ENCODE measurements at regions not wholly inside any gene's neighbourhood (a gene's known extent, or its start where the extent isn't known, plus 50 kb on each side); places are given as distances from the start of the nearest gene placed in this dataset.

- WGBS, 2 donors (ENCODE audit: low coverage in 1 of 2): 70 to 75% methylated on average over 2 of the region's 2 CpGs
- no peak for DNase-seq
- in situ Hi-C loops (cut with MboI; ENCODE audit: low pct_ligation_motif_present in 1 of 4, low pct_unique_long_range_greater_than_20kb in 1 of 4, low sequenced_read_pairs in 3 of 4) (no loop called here), intact Hi-C loops (cut with DNase I; ENCODE audit: low total_unique reads) (no loop called here)
- Histone ChIP-seq H3K27me3 (no peaks in the 10 kb centered on the region), H3K27ac (no peak overlapping the region), H3K9me3 (no peaks in the 10 kb centered on the region), H3K36me3 (no peaks in the 10 kb centered on the region), H3K4me3 (no peak overlapping the region), H3K4me1 (no peaks in the 10 kb centered on the region)
- no peak for TF ChIP-seq POLR2AphosphoS5 (IDR thresholded peaks at IDR 0.05)
- no peak for TF ChIP-seq EP300 (IDR thresholded peaks at IDR 0.05; ENCODE audit: low read depth)
- no peak for TF ChIP-seq POLR2A (IDR thresholded peaks at IDR 0.05)
- no peak for TF ChIP-seq CTCF (IDR thresholded peaks at IDR 0.05)
These were observed 235.7 kb downstream of the HTR1A start for GRCh38 chr5:63726496-63726895.

DNA sequence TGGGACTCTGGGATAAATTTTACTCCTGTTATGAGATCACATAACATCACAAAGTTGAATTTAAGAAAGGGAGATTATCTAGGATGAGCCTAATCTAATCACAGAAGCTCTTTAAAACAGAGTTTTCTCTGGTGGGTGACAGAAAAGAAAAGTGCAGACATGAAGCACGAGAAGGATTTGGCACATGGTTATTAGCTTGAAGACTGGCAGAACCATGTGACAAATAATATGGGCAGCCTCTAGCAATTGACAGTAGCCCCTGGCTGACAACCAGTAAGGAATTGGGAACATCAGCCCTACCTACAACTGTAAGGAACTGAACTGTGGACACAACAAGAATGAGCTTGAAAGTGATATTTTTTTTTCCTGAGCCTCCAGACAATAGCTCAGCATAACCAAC is 243.1 kb downstream of the HTR1A start:
- in situ Hi-C loops (cut with MboI; ENCODE audit: low pct_ligation_motif_present in 1 of 4, low pct_unique_long_range_greater_than_20kb in 1 of 4, low sequenced_read_pairs in 3 of 4): no loop called here
- Histone ChIP-seq H3K27me3 (no peaks in the 10 kb centered on the region), H3K27ac (no peak overlapping the region), H3K4me1 (no peaks in the 10 kb centered on the region), H3K4me3 (no peak overlapping the region), H3K9me3 (no peaks in the 10 kb centered on the region), H3K36me3 (no peaks in the 10 kb centered on the region)
- no peak for DNase-seq
- 33 to 56% methylated on average over 1 of the region's 1 CpG for WGBS, 2 donors (ENCODE audit: low coverage in 1 of 2)
- no peak for TF ChIP-seq POLR2AphosphoS5 (IDR thresholded peaks at IDR 0.05)
- TF ChIP-seq POLR2A (IDR thresholded peaks at IDR 0.05): no peak
- TF ChIP-seq EP300 (IDR thresholded peaks at IDR 0.05; ENCODE audit: low read depth): no peak
- intact Hi-C loops (cut with DNase I; ENCODE audit: low total_unique reads): no loop called here

GRCh38 chr5:63700241-63700640 is 262.0 kb downstream of the HTR1A start:
- Histone ChIP-seq H3K9me3 (no peaks in the 10 kb centered on the region), H3K4me1 (no peaks in the 10 kb centered on the region), H3K36me3 (no peaks in the 10 kb centered on the region), H3K27me3 (no peaks in the 10 kb centered on the region), H3K27ac (no peak overlapping the region), H3K4me3 (no peak overlapping the region)
- TF ChIP-seq CTCF (IDR thresholded peaks at IDR 0.05): no peak
- TF ChIP-seq EP300 (IDR thresholded peaks at IDR 0.05; ENCODE audit: low read depth): no peak
- no peak for TF ChIP-seq POLR2A (IDR thresholded peaks at IDR 0.05)
- TF ChIP-seq POLR2AphosphoS5 (IDR thresholded peaks at IDR 0.05): no peak
- intact Hi-C loops (cut with DNase I; ENCODE audit: low total_unique reads) (no loop called here), in situ Hi-C loops (cut with MboI; ENCODE audit: low pct_ligation_motif_present in 1 of 4, low pct_unique_long_range_greater_than_20kb in 1 of 4, low sequenced_read_pairs in 3 of 4) (no loop called here)
- no peak for DNase-seq
- WGBS, 2 donors (ENCODE audit: low coverage in 1 of 2): 38 to 40% methylated on average over 1 of the region's 1 CpG

- no peak for TF ChIP-seq EP300 (IDR thresholded peaks at IDR 0.05; ENCODE audit: low read depth)
- no peak for TF ChIP-seq CTCF (IDR thresholded peaks at IDR 0.05)
- no peak for TF ChIP-seq POLR2AphosphoS5 (IDR thresholded peaks at IDR 0.05)
- no peak for TF ChIP-seq POLR2A (IDR thresholded peaks at IDR 0.05)
- no peaks in the 10 kb centered on the region for H3K9me3 ChIP-seq
- no peaks in the 10 kb centered on the region for H3K27me3 ChIP-seq
- in situ Hi-C loops (cut with MboI; ENCODE audit: low pct_ligation_motif_present in 1 of 4, low pct_unique_long_range_greater_than_20kb in 1 of 4, low sequenced_read_pairs in 3 of 4) (no loop called here), intact Hi-C loops (cut with DNase I; ENCODE audit: low total_unique reads) (no loop called here)
- 66% methylated on average over 2 of the region's 2 CpGs for WGBS, 2 donors (ENCODE audit: low coverage in 1 of 2)
- H3K36me3 ChIP-seq: no peaks in the 10 kb centered on the region
- no peak overlapping the region for H3K27ac ChIP-seq
- no peaks in the 10 kb centered on the region for H3K4me1 ChIP-seq
- DNase-seq: no peak
- no peak overlapping the region for H3K4me3 ChIP-seq
These were observed 264.4 kb downstream of the HTR1A start for GRCh38 chr5:63697811-63698210.

DNA sequence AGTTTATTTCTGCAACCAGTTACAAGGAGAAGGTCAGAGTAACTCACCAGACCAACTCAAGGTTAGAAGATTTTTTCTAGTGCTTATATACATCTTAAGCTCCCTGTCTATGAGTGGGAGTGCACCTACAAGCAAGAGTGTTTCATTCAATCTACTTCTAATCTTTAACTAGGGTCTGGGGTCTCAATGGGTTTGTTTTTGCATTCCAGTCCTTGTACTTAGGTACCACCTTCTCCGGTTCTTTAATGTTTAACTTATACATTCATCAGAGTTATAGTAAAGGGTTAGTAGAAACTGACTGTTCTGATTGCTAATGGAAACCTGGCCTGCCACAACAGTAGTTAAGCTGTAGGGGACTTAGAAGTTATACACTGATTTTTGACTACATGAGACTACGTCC is 271.7 kb downstream of the HTR1A start:
- no peak overlapping the region for H3K4me3 ChIP-seq
- H3K9me3 ChIP-seq: no peaks in the 10 kb centered on the region
- TF ChIP-seq EP300 (IDR thresholded peaks at IDR 0.05; ENCODE audit: low read depth) (no peak), POLR2A (IDR thresholded peaks at IDR 0.05) (no peak), CTCF (IDR thresholded peaks at IDR 0.05) (no peak), POLR2AphosphoS5 (IDR thresholded peaks at IDR 0.05) (no peak)
- no peaks in the 10 kb centered on the region for H3K36me3 ChIP-seq
- WGBS, 2 donors (ENCODE audit: low coverage in 1 of 2): 76 to 93% methylated on average over 2 of the region's 2 CpGs
- DNase-seq: no peak
- in situ Hi-C loops (cut with MboI; ENCODE audit: low pct_ligation_motif_present in 1 of 4, low pct_unique_long_range_greater_than_20kb in 1 of 4, low sequenced_read_pairs in 3 of 4) (no loop called here), intact Hi-C loops (cut with DNase I; ENCODE audit: low total_unique reads) (no loop called here)
- no peaks in the 10 kb centered on the region for H3K27me3 ChIP-seq
- no peaks in the 10 kb centered on the region for H3K4me1 ChIP-seq
- no peak overlapping the region for H3K27ac ChIP-seq

Measured in transverse colon (tissue), 4 donors.